DND-41 (cell line): ENCODE measurements at regions not wholly inside any gene's neighbourhood (a gene's known extent, or its start where the extent isn't known, plus 50 kb on each side); places are given as distances from the start of the nearest gene placed in this dataset.

Source experiments
- EZH2 ChIP-seq: IDR thresholded peaks from 3 replicates; pipeline ENCODE4 v1.6.1; 2012; ENCODE audit warnings: borderline replicate concordance, low read depth, mild to moderate bottlenecking, moderate library complexity, low read length, inconsistent platforms; ENCODE audit not compliant: severe bottlenecking
- TF ChIP-seq, protein P1 (sequence below): IDR thresholded peaks from 2 replicates; pipeline ENCODE4 v1.5.1; 2012; ENCODE audit warnings: borderline replicate concordance, low read length, moderate library complexity, mild to moderate bottlenecking; ENCODE audit not compliant: poor library complexity, severe bottlenecking; ENCODE audit errors: extremely low read depth

DNA sequence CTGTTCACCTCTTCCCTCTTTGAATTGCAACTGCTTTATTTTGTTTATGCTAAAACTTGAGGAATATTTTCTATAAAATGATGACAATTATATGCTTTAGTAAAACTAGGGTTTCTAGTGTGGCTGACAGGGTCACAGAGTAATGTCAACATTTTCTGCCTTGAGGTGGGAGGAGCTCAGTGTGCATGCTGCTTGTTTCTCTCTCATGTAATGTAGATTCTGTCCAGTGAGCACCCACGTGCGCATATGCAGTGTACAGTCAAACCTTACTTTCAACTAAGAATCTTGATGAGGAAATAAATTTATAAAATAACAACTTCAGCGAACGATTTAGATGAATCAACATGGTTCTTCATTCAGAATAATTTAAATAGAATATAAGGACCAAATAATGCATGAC lies 603.9 kb downstream of the PCDH17 start:
- TF ChIP-seq, protein P1, sequence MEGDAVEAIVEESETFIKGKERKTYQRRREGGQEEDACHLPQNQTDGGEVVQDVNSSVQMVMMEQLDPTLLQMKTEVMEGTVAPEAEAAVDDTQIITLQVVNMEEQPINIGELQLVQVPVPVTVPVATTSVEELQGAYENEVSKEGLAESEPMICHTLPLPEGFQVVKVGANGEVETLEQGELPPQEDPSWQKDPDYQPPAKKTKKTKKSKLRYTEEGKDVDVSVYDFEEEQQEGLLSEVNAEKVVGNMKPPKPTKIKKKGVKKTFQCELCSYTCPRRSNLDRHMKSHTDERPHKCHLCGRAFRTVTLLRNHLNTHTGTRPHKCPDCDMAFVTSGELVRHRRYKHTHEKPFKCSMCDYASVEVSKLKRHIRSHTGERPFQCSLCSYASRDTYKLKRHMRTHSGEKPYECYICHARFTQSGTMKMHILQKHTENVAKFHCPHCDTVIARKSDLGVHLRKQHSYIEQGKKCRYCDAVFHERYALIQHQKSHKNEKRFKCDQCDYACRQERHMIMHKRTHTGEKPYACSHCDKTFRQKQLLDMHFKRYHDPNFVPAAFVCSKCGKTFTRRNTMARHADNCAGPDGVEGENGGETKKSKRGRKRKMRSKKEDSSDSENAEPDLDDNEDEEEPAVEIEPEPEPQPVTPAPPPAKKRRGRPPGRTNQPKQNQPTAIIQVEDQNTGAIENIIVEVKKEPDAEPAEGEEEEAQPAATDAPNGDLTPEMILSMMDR = no peak
- TF ChIP-seq EZH2 = no peak
